ENCODE measurements at regions not wholly inside any gene's neighbourhood (a gene's known extent, or its start where the extent isn't known, plus 50 kb on each side); places are given as distances from the start of the nearest gene placed in this dataset.

DNA sequence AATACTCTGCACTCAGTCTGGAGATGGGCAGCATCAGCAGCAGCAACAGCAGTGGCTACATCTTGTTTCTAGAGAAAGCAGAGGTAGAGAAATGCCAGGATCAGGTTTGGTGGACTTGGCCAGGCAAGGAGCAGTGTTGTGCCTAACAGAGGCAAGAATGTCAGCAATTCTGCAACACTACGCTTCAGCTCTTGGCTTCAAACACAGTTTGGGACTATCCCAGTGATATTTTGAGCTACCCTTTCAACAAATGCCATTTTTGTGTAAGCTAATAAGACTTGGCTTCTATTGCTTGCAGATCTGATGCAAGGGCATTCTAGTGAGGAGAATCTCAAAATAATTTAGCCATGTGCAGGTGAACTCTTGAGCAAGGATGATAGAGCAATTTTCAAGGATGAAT, 271.3 kb downstream of the PCDH20 start:
- 88% methylated on average over 1 of the region's 1 CpG; no CpG with 5 or more reads in 1 of the 2 experiments for WGBS, 2 experiments (ENCODE audit: insufficient coverage in 2 of 2)
- no peaks in the 10 kb centered on the region for H3K36me3 ChIP-seq (ENCODE audit: control insufficient read depth, insufficient read depth, low read length)
- no peak overlapping the region for H3K4me3 ChIP-seq (ENCODE audit: extremely low read depth, insufficient read depth, low read length, poor library complexity, severe bottlenecking)
- H3K4me1 ChIP-seq (ENCODE audit: control insufficient read depth, insufficient read depth, low read length, poor library complexity, severe bottlenecking): no peaks in the 10 kb centered on the region
- H3K27ac ChIP-seq (ENCODE audit: low read depth, low read length, severe bottlenecking): no peak overlapping the region
- peaks cover 13% of the 10 kb centered on the region for H3K9me3 ChIP-seq (ENCODE audit: control insufficient read depth, low read length)

DNA sequence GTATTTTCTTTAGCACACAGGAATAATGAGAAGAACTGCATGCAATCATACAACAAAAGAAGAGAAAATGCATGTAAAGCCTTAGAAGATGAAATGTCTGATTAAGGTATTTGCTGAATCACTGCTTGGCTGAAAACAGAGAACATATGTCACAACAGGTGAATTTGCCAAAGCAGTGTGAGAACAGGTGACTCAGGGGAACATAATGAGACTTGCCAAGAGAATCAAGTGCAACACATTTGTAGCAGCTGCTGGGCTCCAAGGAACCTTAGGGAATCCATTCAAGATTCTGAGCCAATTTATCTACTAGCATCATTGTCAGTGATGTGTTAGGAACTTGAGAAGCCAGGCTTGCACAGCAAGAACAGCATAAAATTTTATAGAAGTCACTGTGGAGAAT, 273.1 kb downstream of the PCDH20 start:
- Histone ChIP-seq H3K9me3 (ENCODE audit: control insufficient read depth, low read length) (peaks cover 13% of the 10 kb centered on the region), H3K4me3 (ENCODE audit: extremely low read depth, insufficient read depth, low read length, poor library complexity, severe bottlenecking) (no peak overlapping the region), H3K4me1 (ENCODE audit: control insufficient read depth, insufficient read depth, low read length, poor library complexity, severe bottlenecking) (no peaks in the 10 kb centered on the region), H3K36me3 (ENCODE audit: control insufficient read depth, insufficient read depth, low read length) (no peaks in the 10 kb centered on the region), H3K27ac (ENCODE audit: low read depth, low read length, severe bottlenecking) (no peak overlapping the region)

DNA sequence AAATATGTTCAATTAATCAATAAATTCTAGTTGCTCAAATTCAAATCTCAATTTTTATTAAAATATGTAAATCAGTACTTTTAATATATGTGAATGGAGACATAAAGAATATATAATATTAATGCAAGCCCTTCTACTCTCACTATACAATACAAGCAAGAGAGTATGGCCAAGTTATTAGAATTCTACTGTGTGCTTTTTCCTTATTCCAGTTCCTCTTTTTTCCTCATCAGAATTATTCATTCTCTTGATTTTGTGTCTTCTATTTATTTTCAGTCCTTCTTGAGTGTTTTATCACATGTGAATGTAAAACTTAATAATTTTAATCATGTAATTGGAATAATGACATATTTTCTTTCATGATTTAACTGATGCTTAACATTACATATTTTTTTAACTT, 276.8 kb downstream of the PCDH20 start:
- H3K9me3 ChIP-seq (ENCODE audit: control insufficient read depth, low read length): no peaks in the 10 kb centered on the region
- H3K4me3 ChIP-seq (ENCODE audit: extremely low read depth, insufficient read depth, low read length, poor library complexity, severe bottlenecking): no peak overlapping the region
- H3K36me3 ChIP-seq (ENCODE audit: control insufficient read depth, insufficient read depth, low read length): no peaks in the 10 kb centered on the region
- H3K4me1 ChIP-seq (ENCODE audit: control insufficient read depth, insufficient read depth, low read length, poor library complexity, severe bottlenecking): no peaks in the 10 kb centered on the region
- no peak overlapping the region for H3K27ac ChIP-seq (ENCODE audit: low read depth, low read length, severe bottlenecking)

DNA sequence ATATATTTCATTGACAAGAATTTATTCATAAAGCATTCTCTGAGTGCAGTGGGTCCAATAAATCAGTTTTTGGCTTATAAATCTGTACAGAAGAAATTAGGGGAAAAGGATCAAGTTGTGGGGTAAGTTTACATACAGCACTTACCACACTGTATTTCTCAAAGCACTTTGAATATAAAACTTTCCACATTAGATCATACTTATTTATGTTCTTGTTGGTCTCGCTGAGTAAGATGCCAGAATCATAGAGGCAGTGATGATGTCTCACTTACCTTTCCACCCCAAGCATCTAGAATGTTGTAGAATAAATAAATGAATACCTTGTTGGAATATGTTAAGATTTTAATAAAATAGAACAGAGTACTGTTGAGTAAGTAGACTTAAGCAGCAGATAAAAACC, 279.1 kb downstream of the PCDH20 start:
- no peak overlapping the region for H3K27ac ChIP-seq (ENCODE audit: low read depth, low read length, severe bottlenecking)
- WGBS, 2 experiments (ENCODE audit: insufficient coverage in 2 of 2): no CpG with 5 or more reads among the region's 1 CpG

DNA sequence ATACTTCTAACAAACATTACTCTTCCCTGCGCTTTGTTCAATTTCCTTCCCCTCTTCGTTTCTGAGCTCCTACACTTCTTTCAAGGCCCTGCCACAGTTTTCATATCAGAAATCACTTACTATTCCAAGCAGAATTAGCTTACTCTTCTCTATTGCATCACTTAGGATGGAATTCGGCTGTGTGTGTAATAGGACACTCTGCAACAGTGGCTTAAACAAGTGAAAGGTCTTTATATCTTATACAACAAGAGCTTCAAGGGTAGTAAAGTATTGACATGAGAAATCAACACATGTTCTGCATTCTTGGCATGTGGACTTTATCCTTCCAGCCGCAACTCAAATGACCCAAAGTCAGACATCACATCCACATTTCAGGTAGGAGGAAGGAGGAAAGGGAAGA, 279.6 kb downstream of the PCDH20 start:
- Histone ChIP-seq H3K9me3 (ENCODE audit: control insufficient read depth, low read length) (no peaks in the 10 kb centered on the region), H3K4me1 (ENCODE audit: control insufficient read depth, insufficient read depth, low read length, poor library complexity, severe bottlenecking) (no peaks in the 10 kb centered on the region), H3K36me3 (ENCODE audit: control insufficient read depth, insufficient read depth, low read length) (no peaks in the 10 kb centered on the region), H3K4me3 (ENCODE audit: extremely low read depth, insufficient read depth, low read length, poor library complexity, severe bottlenecking) (no peak overlapping the region), H3K27ac (ENCODE audit: low read depth, low read length, severe bottlenecking) (no peak overlapping the region)
- 92 to 100% methylated on average over 2 of the region's 4 CpGs for WGBS, 2 experiments (ENCODE audit: insufficient coverage in 2 of 2)

More for the DNA sequence above, 279.1 kb downstream of the PCDH20 start:
- Histone ChIP-seq H3K4me1 (ENCODE audit: control insufficient read depth, insufficient read depth, low read length, poor library complexity, severe bottlenecking) (no peaks in the 10 kb centered on the region), H3K9me3 (ENCODE audit: control insufficient read depth, low read length) (no peaks in the 10 kb centered on the region), H3K36me3 (ENCODE audit: control insufficient read depth, insufficient read depth, low read length) (no peaks in the 10 kb centered on the region), H3K4me3 (ENCODE audit: extremely low read depth, insufficient read depth, low read length, poor library complexity, severe bottlenecking) (no peak overlapping the region)

DNA sequence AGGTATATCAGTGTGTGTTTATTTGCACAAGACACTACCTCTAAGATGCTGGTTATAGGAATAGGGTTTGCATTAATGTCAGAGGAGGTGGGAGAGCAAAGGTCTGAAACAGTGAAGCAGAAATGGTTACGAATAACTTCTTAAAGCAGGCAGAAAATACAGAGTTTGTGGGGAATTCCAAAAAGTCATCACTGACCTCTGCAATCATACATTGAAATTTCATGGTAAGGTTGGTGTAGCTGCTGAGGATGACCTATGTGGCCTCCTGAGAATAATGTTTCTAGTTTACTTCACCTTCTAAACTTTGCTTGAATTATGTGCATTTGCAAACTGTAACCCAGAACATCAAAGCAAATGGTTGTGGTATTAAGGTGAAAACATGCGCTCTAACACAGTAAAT, 280.1 kb downstream of the PCDH20 start:
- WGBS, 2 experiments (ENCODE audit: insufficient coverage in 2 of 2): 80 to 89% methylated on average over 1 of the region's 2 CpGs

DNA sequence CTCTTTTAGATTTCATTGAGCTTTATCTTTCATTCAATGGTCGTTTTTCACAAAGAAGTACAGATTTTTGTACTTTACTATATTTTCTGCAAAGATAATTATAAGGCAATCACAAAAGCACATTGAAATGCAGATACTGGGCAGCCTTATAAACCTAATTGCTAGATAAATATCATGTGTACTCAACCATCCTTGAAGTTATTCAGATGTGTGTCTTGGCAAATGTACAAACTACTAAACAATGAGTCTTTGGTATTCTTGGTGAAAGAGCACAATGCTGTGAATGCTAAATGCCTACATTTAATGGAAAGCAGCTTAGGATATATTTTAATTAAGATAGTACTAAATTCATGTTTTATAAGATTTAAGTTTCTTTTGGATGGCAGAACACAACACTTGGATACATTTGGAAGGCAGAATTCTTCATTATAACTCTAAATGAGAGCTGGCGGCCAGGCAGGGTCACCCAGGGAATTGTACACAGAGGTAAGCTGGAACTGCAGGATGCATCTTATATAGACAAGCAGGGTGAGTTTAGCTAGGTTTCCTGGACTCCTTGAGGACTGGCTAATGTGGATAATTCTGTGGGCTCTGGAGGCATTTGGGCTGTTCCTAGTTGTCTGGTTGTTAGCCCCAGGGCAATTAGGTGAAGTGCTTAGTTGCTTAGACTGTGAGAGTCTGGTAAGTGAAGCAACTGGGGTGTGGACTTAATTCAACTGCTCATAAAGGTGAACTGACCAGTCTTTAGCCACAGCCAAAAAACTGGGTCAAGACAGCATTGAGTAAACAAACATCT, 286.6 kb downstream of the PCDH20 start:
- 86 to 100% methylated on average over 1 of the region's 2 CpGs for WGBS, 2 experiments (ENCODE audit: insufficient coverage in 2 of 2)
- no peak overlapping the region for H3K4me3 ChIP-seq (ENCODE audit: extremely low read depth, insufficient read depth, low read length, poor library complexity, severe bottlenecking)
- H3K4me1 ChIP-seq (ENCODE audit: control insufficient read depth, insufficient read depth, low read length, poor library complexity, severe bottlenecking): no peaks in the 10 kb centered on the region
- H3K36me3 ChIP-seq (ENCODE audit: control insufficient read depth, insufficient read depth, low read length): no peaks in the 10 kb centered on the region
- no peaks in the 10 kb centered on the region for H3K9me3 ChIP-seq (ENCODE audit: control insufficient read depth, low read length)
- no peak overlapping the region for H3K27ac ChIP-seq (ENCODE audit: low read depth, low read length, severe bottlenecking)

More for the DNA sequence above, 280.1 kb downstream of the PCDH20 start:
- Histone ChIP-seq H3K36me3 (ENCODE audit: control insufficient read depth, insufficient read depth, low read length) (no peaks in the 10 kb centered on the region), H3K27ac (ENCODE audit: low read depth, low read length, severe bottlenecking) (no peak overlapping the region), H3K9me3 (ENCODE audit: control insufficient read depth, low read length) (no peaks in the 10 kb centered on the region), H3K4me1 (ENCODE audit: control insufficient read depth, insufficient read depth, low read length, poor library complexity, severe bottlenecking) (no peaks in the 10 kb centered on the region), H3K4me3 (ENCODE audit: extremely low read depth, insufficient read depth, low read length, poor library complexity, severe bottlenecking) (no peak overlapping the region)

DNA sequence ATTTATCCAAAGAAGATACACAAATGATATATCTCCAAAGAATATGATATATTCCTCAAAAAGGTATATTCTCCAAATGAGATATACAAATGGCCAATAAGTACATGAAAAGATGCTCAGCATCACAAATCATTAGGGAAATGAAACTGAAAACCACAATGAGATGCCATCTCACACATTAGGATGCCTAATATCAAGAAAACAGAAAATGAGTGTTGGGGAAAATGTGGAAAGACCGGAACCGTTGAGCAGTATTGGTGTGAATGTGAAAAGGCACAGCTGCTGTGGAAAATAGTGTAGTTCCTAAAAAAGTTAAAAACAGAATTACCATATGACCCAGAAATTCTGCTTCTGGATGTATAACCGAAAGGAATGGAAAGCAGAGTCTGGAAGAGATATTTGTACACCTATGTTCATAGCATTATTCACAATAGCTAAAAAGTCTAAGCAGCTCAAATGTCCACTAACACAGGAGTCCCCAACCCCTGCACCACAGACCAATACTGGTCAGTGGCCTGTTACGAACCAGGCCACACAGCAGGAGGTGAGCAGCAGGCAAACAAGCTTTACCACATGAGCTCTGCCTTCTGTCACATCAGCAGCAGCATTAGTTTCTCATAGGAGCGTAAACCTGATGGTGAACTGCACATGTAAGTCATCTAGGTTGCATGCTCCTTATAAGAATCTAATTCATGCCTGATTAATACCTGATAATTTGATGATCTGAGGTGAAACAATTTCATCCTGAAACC, 291.9 kb downstream of the PCDH20 start:
- Histone ChIP-seq H3K9me3 (ENCODE audit: control insufficient read depth, low read length) (no peaks in the 10 kb centered on the region), H3K4me3 (ENCODE audit: extremely low read depth, insufficient read depth, low read length, poor library complexity, severe bottlenecking) (no peak overlapping the region), H3K4me1 (ENCODE audit: control insufficient read depth, insufficient read depth, low read length, poor library complexity, severe bottlenecking) (no peaks in the 10 kb centered on the region), H3K27ac (ENCODE audit: low read depth, low read length, severe bottlenecking) (no peak overlapping the region), H3K36me3 (ENCODE audit: control insufficient read depth, insufficient read depth, low read length) (no peaks in the 10 kb centered on the region)
- WGBS, 2 experiments (ENCODE audit: insufficient coverage in 2 of 2): 66 to 75% methylated on average over 2 of the region's 5 CpGs

DNA sequence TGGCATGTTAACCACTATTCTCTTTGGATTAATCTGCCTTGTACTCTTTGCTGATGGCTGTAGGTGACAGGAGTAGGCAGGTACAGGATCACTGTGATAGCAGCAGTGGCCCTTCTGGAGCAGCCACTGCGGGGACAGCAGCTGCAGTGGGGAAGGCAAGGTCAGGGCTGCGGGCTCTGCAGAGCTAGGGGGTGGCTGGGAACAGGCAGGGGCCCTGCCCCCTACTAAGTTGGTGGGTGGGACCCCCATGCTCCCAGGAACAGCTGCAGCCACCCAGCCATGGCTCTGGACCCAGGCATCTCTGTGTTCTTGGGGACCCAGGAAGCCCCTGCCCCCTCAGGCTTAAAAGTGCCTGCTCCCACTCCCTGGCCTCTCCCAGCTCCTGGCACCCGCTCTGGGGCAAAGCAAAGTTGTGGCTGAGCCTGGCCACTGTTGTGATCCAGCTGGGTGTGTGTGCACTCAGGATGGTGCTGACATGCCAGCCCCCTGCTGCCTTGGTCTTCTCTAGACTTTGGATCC, 302.4 kb downstream of the PCDH20 start:
- H3K9me3 ChIP-seq (ENCODE audit: control insufficient read depth, low read length): no peaks in the 10 kb centered on the region
- 100% methylated on average over 3 of the region's 3 CpGs; no CpG with 5 or more reads in 1 of the 2 experiments for WGBS, 2 experiments (ENCODE audit: insufficient coverage in 2 of 2)

DNA sequence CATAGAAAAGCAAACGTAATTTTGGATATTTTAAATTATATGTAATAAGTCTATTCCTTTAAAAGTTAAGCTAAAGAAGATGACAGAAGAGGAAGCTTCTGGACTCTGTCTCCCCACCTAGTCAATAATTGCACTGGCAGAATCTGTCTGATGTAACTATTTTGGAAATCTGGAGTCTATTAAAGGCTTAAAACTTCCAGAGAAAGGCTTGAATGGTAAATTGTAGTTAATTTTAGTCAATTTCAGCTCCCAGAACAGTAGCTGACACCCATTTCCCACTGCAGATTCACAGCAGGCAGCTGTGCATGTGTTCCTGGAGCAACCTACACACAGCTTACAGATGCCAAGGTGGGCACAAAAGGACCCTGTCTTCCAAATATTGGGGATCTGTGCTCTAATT, 304.1 kb downstream of the PCDH20 start:
- H3K27ac ChIP-seq (ENCODE audit: low read depth, low read length, severe bottlenecking): no peak overlapping the region
- no peak overlapping the region for H3K4me3 ChIP-seq (ENCODE audit: extremely low read depth, insufficient read depth, low read length, poor library complexity, severe bottlenecking)
- whole genome bisulfite sequencing, 2 experiments (ENCODE audit: insufficient coverage in 2 of 2): no CpG with 5 or more reads among the region's 1 CpG
- H3K9me3 ChIP-seq (ENCODE audit: control insufficient read depth, low read length): no peaks in the 10 kb centered on the region
- no peaks in the 10 kb centered on the region for H3K36me3 ChIP-seq (ENCODE audit: control insufficient read depth, insufficient read depth, low read length)
- H3K4me1 ChIP-seq (ENCODE audit: control insufficient read depth, insufficient read depth, low read length, poor library complexity, severe bottlenecking): no peaks in the 10 kb centered on the region

More for the DNA sequence above, 302.4 kb downstream of the PCDH20 start:
- H3K4me3 ChIP-seq (ENCODE audit: extremely low read depth, insufficient read depth, low read length, poor library complexity, severe bottlenecking): no peak overlapping the region
- no peaks in the 10 kb centered on the region for H3K4me1 ChIP-seq (ENCODE audit: control insufficient read depth, insufficient read depth, low read length, poor library complexity, severe bottlenecking)
- no peaks in the 10 kb centered on the region for H3K36me3 ChIP-seq (ENCODE audit: control insufficient read depth, insufficient read depth, low read length)
- H3K27ac ChIP-seq (ENCODE audit: low read depth, low read length, severe bottlenecking): no peak overlapping the region

DNA sequence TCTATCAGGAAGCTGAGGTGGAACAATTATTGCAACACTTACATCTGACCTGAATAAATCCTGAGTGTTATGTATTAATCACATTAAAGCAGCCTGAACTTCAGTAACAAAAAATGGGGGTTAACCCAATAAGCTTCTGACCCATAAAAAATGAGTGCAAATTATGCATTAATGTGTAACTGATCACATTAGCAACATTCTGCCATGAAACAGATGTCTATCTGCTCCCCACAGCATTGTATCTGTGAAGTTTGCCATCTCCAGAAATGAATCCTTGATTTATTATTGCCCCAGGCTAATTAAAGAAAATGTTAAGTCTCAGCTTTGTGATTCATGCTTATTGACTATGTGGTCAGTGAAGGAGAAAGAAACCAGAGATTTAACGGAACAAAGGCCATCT, 304.9 kb downstream of the PCDH20 start:
- Histone ChIP-seq H3K27ac (ENCODE audit: low read depth, low read length, severe bottlenecking) (no peak overlapping the region), H3K4me1 (ENCODE audit: control insufficient read depth, insufficient read depth, low read length, poor library complexity, severe bottlenecking) (no peaks in the 10 kb centered on the region), H3K9me3 (ENCODE audit: control insufficient read depth, low read length) (no peaks in the 10 kb centered on the region), H3K36me3 (ENCODE audit: control insufficient read depth, insufficient read depth, low read length) (no peaks in the 10 kb centered on the region), H3K4me3 (ENCODE audit: extremely low read depth, insufficient read depth, low read length, poor library complexity, severe bottlenecking) (no peak overlapping the region)
- WGBS, 2 experiments (ENCODE audit: insufficient coverage in 2 of 2): 63 to 100% methylated on average over 1 of the region's 1 CpG

All from mesodermal cell (in vitro differentiated cells).